ENCODE measurements at regions not wholly inside any gene's neighbourhood (a gene's known extent, or its start where the extent isn't known, plus 50 kb on each side); places are given as distances from the start of the nearest gene placed in this dataset.

DNA sequence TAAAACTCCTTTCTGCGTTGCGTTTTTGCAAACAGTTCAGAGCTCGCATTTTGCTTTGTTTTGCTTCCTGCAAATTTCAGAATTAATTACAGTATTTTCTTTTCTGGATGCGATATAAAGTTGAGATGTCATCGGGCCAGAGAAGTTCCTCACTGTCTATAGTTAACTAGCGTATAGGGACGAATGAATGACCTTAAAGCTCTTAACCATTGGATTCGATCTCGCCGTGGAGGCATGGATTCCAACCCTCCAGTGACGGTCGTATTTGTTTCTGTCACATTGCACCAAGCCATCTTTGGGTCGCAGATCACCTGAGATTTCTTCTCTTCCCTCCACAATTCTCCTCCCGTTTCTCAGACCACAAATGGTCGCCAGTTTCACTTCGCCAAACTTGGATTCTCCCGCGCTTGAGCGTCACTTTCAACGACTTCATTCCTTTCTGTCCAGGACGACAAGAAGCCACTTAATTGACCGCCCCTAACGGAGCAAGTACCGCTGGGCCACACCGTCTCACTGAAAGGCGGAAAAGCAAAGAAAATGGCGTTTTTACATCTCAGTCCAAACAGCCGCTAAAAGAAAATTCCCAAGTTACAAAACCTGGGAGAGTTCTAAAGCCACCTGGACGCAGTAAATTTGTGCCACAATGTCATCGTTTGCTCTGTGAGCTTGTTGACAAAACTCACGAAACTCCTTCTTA is 85.3 kb upstream of the ZNF184 start:
- TF ChIP-seq, protein P1, sequence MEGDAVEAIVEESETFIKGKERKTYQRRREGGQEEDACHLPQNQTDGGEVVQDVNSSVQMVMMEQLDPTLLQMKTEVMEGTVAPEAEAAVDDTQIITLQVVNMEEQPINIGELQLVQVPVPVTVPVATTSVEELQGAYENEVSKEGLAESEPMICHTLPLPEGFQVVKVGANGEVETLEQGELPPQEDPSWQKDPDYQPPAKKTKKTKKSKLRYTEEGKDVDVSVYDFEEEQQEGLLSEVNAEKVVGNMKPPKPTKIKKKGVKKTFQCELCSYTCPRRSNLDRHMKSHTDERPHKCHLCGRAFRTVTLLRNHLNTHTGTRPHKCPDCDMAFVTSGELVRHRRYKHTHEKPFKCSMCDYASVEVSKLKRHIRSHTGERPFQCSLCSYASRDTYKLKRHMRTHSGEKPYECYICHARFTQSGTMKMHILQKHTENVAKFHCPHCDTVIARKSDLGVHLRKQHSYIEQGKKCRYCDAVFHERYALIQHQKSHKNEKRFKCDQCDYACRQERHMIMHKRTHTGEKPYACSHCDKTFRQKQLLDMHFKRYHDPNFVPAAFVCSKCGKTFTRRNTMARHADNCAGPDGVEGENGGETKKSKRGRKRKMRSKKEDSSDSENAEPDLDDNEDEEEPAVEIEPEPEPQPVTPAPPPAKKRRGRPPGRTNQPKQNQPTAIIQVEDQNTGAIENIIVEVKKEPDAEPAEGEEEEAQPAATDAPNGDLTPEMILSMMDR (conservative IDR thresholded peaks at IDR 0.05; ENCODE audit: low read depth, low read length): no peak
- TF ChIP-seq EZH2 (IDR thresholded peaks at IDR 0.05; ENCODE audit: low read length, unreplicated experiment): no peak

Data from PC-3 (cell line).